ENCODE measurements at regions not wholly inside any gene's neighbourhood (a gene's known extent, or its start where the extent isn't known, plus 50 kb on each side); places are given as distances from the start of the nearest gene placed in this dataset.

DNA sequence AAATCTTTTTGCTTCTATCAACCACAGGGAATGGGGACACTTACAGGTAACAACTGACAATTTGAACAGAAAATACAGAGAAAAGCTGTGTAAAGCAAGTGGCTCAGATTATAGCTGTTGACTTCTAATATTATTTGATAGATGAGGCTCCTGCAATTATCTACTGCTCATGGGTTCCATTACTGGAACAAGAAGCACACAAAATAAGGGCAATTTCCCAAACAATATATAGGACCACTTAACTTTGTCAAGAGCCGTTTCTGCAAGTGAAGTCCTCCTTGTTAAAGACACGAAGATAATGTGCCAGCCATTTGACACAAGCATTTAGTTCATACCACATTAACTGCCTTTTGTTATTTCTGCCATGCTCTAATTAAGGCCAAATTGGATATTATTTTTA is 315.5 kb upstream of the ARID1B start:
- in situ Hi-C loops (cut with HindIII; ENCODE audit: low pct_unique_long_range_greater_than_20kb, low sequenced_read_pairs) = no loop called here
- DNase-seq (ENCODE audit: low read depth, low spot score) = no peak

GRCh38 chr6:156457601-156458000 is 319.6 kb upstream of the ARID1B start:
- in situ Hi-C loops (cut with HindIII; ENCODE audit: low pct_unique_long_range_greater_than_20kb, low sequenced_read_pairs) = no loop called here
- DNase-seq (ENCODE audit: low read depth, low spot score) = no peak

GRCh38 chr6:156455847-156456246 is 321.3 kb upstream of the ARID1B start:
- in situ Hi-C loops (cut with HindIII; ENCODE audit: low pct_unique_long_range_greater_than_20kb, low sequenced_read_pairs) = no loop called here
- DNase-seq (ENCODE audit: low read depth, low spot score) = no peak

- no peak for DNase-seq (ENCODE audit: low read depth, low spot score)
- in situ Hi-C loops (cut with HindIII; ENCODE audit: low pct_unique_long_range_greater_than_20kb, low sequenced_read_pairs) = no loop called here
Observed at GRCh38 chr6:156454867-156455266, 322.3 kb upstream of the ARID1B start.

GRCh38 chr6:156451726-156452125 is 325.5 kb upstream of the ARID1B start:
- in situ Hi-C loops (cut with HindIII; ENCODE audit: low pct_unique_long_range_greater_than_20kb, low sequenced_read_pairs) = no loop called here
- no peak for DNase-seq (ENCODE audit: low read depth, low spot score)

- in situ Hi-C loops (cut with HindIII; ENCODE audit: low pct_unique_long_range_greater_than_20kb, low sequenced_read_pairs) = no loop called here
- DNase-seq (ENCODE audit: low read depth, low spot score) = no peak
Observed at GRCh38 chr6:156451088-156451487, 326.1 kb upstream of the ARID1B start.

- no peak for DNase-seq (ENCODE audit: low read depth, low spot score)
- in situ Hi-C loops (cut with HindIII; ENCODE audit: low pct_unique_long_range_greater_than_20kb, low sequenced_read_pairs) = no loop called here
Observed at GRCh38 chr6:156450421-156450820, 326.8 kb upstream of the ARID1B start.

GRCh38 chr6:156449569-156449968 is 327.6 kb upstream of the ARID1B start:
- no peak for DNase-seq (ENCODE audit: low read depth, low spot score)
- in situ Hi-C loops (cut with HindIII; ENCODE audit: low pct_unique_long_range_greater_than_20kb, low sequenced_read_pairs) = no loop called here

DNA sequence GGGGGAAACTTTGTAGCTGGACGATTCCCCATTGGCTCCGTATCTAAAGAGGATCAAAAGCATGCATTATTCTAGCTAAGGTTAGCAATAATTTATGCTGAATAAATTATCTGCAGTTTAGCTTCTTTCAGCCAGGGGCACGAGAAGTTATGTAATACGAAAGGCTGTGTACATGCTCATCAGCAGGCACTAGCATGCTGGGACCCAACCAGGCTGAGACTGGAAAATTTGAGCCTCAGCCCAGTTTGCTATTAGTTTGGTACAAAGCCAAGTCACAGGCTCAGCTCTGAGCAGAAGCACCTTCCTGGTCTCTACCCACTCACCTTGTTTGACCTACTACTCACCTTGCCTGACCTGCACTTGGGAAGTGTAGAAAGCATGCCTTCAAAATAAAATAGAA is 328.1 kb upstream of the ARID1B start:
- no peak for DNase-seq (ENCODE audit: low read depth, low spot score)
- in situ Hi-C loops (cut with HindIII; ENCODE audit: low pct_unique_long_range_greater_than_20kb, low sequenced_read_pairs) = no loop called here

- in situ Hi-C loops (cut with HindIII; ENCODE audit: low pct_unique_long_range_greater_than_20kb, low sequenced_read_pairs) = no loop called here
Observed at GRCh38 chr6:156448579-156448978, 328.6 kb upstream of the ARID1B start.

DNA sequence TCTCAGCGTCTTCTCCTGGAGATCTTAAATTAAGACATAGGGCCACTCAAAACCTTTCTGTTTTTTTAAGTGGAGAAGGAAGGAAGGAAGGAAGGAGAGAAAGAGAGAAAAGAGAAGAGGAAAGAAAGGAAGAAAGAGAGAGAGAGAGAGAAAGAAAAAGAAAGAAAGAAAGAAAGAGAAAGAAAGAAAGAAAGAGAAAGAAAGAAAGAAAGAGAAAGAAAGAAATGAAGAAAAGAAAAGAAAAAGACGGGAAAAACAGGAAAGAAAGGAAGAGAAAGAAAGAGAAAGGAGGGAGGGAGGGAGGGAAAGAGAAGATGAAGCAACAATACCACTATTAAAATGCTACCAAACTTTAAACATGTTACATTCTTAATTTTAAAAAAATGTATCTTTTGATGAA is 336.5 kb upstream of the ARID1B start:
- DNase-seq (ENCODE audit: low read depth, low spot score) = no peak
- in situ Hi-C loops (cut with HindIII; ENCODE audit: low pct_unique_long_range_greater_than_20kb, low sequenced_read_pairs) = no loop called here

More at GRCh38 chr6:156448579-156448978, 328.6 kb upstream of the ARID1B start:
- no peak for DNase-seq (ENCODE audit: low read depth, low spot score)

GRCh38 chr6:156438350-156438923 is 338.7 kb upstream of the ARID1B start:
- in situ Hi-C loops (cut with HindIII; ENCODE audit: low pct_unique_long_range_greater_than_20kb, low sequenced_read_pairs) = no loop called here
- no peak for DNase-seq (ENCODE audit: low read depth, low spot score)

GRCh38 chr6:156437121-156437879 is 339.9 kb upstream of the ARID1B start:
- in situ Hi-C loops (cut with HindIII; ENCODE audit: low pct_unique_long_range_greater_than_20kb, low sequenced_read_pairs) = no loop called here
- no peak for DNase-seq (ENCODE audit: low read depth, low spot score)

DNA sequence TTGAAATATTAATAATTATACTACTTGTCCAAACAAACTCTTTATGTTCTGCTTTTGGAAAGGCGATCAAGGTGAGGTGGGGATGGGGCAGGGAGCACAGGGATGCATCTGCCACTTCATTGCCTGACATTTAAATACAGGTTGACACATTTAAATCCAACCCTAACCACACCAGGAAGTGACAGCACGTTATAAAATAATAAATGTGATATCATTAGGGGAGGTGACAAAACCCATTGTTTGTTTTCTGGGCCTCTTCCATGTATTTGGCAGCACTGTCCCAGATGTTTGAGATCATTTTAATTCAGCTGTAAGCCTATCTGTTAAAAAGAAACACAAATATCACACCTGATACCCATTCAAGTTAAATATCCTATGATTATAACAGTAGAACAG is 342.4 kb upstream of the ARID1B start:
- in situ Hi-C loops (cut with HindIII; ENCODE audit: low pct_unique_long_range_greater_than_20kb, low sequenced_read_pairs) = no loop called here
- no peak for DNase-seq (ENCODE audit: low read depth, low spot score)

DNA sequence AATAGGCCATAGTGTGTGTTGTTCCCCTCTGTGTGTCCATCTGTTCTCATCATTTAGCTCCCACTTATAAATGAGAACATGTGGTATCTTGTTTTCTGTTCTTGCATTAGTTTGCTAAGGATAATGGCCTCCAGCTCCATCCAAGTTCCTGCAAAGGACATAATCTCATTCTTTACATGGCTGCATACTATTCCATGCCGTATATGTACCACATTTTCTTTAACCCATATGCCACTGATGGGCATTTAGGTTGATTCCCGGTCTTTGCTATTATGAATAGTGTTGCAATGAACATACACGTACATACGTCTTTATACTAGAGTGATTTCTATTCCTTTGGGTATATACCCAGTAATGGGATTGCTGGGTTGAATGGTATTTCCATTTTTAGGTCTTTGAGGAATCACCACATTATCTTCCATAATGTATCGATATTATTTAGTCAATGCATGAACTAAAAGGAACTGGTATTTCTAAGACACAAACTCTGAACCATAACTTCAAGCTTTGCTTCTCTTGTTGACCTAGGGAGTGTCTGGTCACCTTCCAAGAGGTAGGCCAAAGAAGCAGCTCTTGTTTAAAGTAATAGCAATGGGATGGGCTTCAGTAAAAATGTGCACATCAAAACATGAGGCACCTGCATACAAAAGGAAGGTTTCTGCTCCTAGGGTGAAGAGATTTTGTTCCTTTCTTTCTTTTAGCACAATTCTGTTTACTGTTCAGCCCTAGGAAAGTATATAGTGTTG is 343.0 kb upstream of the ARID1B start:
- DNase-seq (ENCODE audit: low read depth, low spot score) = no peak
- in situ Hi-C loops (cut with HindIII; ENCODE audit: low pct_unique_long_range_greater_than_20kb, low sequenced_read_pairs) = no loop called here

GRCh38 chr6:156432543-156432942 is 344.6 kb upstream of the ARID1B start:
- in situ Hi-C loops (cut with HindIII; ENCODE audit: low pct_unique_long_range_greater_than_20kb, low sequenced_read_pairs) = no loop called here

DNA sequence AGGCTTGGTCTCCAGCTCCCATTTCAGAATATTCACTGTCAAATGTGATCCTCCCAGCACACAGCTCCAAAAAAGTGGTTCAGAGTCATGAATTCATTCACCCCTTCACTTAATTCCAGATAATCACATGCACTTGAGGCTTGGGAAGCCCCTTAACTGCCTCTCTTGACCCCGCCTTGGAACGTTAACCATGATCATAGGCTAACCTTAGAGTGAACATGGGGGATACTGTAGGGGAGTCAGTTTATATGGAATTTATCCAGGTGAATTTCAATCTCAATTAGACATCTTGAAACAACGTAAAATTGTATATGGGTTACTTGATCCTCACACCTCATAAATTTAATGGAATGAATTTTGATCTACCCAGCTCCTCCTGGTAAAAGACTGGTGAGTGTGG is 346.8 kb upstream of the ARID1B start:
- in situ Hi-C loops (cut with HindIII; ENCODE audit: low pct_unique_long_range_greater_than_20kb, low sequenced_read_pairs) = no loop called here
- no peak for DNase-seq (ENCODE audit: low read depth, low spot score)

More at GRCh38 chr6:156432543-156432942, 344.6 kb upstream of the ARID1B start:
- no peak for DNase-seq (ENCODE audit: low read depth, low spot score)

GRCh38 chr6:156427345-156427744 is 349.8 kb upstream of the ARID1B start:
- peak; percentile 5 for DNase-seq (ENCODE audit: low read depth, low spot score)
- in situ Hi-C loops (cut with HindIII; ENCODE audit: low pct_unique_long_range_greater_than_20kb, low sequenced_read_pairs) = no loop called here
